Ovary (tissue), 7 donors: ENCODE measurements at regions not wholly inside any gene's neighbourhood (a gene's known extent, or its start where the extent isn't known, plus 50 kb on each side); places are given as distances from the start of the nearest gene placed in this dataset.
"Not testable (repeated sequence)": the region's sequence is repeated elsewhere in the genome, so short reads cannot be mapped to it uniquely, and the experiment has no call there.

Experiments used
- DNase-seq, 5 donors: peaks; one replicate each; pipeline ENCODE4 v3.0.0-alpha.2; 2019 to 2020
- H3K27ac ChIP-seq, 2 donors: fragments of 200-600 bp; one replicate each; pipeline versions ENCODE4 v1.5.1 to v1.8.0; 2019 to 2022
- H3K27me3 ChIP-seq: fragments of 200-600 bp; one replicate; pipeline ENCODE4 v1.8.0; 2022
- H3K36me3 ChIP-seq: fragments of 200-600 bp; sonication (generic); one replicate; pipeline ENCODE4 v1.5.1; 2019
- H3K4me1 ChIP-seq: one replicate; pipeline ENCODE4 v1.8.1; 2013; ENCODE audit warnings: mild to moderate bottlenecking, moderate library complexity; ENCODE audit not compliant: insufficient read depth
- H3K4me3 ChIP-seq: fragments of 200-600 bp; sonication (generic); one replicate; pipeline ENCODE4 v1.5.1; 2017
- H3K9me3 ChIP-seq, 2 donors: fragments of 200-600 bp in 1 of 2; sonication (generic) in 1 of 2; one replicate each; pipeline versions ENCODE4 v1.5.1 to v1.8.1; 2013 to 2019; ENCODE audit warnings: mild to moderate bottlenecking in 1 of 2, moderate library complexity in 1 of 2
- EP300 ChIP-seq: sonication (generic); formaldehyde crosslinking; IDR thresholded peaks from one replicate; pipeline ENCODE4 v1.6.1; 2017; ENCODE audit warnings: antibody characterized with exemption
- POLR2A ChIP-seq: fragments of 450-650 bp; IDR thresholded peaks from one replicate; pipeline ENCODE4 v1.6.1; 2017; ENCODE audit warnings: antibody characterized with exemption, mild to moderate bottlenecking, moderate library complexity
- WGBS, 3 donors: extraction: QIAGEN DNeasy Blood & Tissue Kit in 1 of 3; methylation state at CpG; one replicate each; pipeline versions ENCODE4 v1.1.5 to v1.1.7; 2013 to 2017; 5-methylcytosine and 5-hydroxymethylcytosine counted together
- intact Hi-C, 4 donors: fragments of 100-400 bp; cut with DNase I; formaldehyde crosslinking; loops; one replicate each; pipeline versions ENCODE4 v1.11.0 to v1.15.1; 2022 to 2023
- TF ChIP-seq, protein P1 (sequence below), 3 donors: fragments of 450-650 bp in 2 of 3; fragments of 200-600 bp in 1 of 3; IDR thresholded peaks; one replicate each; pipeline versions ENCODE4 v1.5.1 to v1.8.0; 2016 to 2022; ENCODE audit warnings: antibody characterized with exemption in 3 of 3, mild to moderate bottlenecking in 1 of 3
- donor health status: DM: no; HTN: no; CAD: no; lungs with moderate emphysema.
- donor health status: DM: no; HTN: no; CAD: no.
- donor health status: Bipolar disorder and iron deficiency.
- donor health status: DM: no; HTN: no; CAD: no.
- donor health status: DM: yes; HTN: yes; CAD: no.

DNA sequence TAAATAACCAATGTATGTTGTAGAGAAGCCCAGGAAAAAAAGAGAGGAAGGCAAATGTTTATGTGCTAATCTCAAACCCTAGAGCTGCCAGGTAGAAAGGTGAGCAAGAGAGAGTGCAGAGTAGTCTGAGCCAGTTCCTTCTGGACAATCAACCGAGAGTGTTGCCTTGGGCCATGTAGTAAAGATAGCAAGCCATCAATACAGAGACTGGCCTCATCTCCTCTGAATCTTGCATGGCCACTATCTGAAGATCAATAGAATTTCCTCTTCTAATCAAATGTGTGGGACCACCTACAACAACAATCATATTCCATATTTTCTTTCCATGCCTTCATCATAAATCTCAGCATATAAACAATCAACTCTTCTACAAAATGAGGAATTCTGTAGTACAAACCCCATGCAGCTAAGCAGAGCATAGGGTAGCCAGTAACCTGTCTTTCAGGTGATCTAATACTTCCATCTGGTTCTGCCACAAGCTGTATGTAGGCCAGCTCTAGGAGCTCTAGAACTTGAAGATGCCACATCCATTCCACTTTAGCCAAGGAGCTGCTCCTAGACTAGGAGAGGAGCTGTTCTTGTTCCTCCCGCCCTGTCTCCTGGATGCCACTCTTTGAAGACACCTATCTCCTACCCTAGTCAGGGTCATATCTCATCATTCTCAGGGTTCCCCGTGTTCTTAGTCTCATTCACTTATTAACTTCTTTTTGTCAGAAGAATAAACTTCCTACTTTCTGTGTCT, 75.8 kb upstream of the SLC38A4 start:
- H3K4me1 ChIP-seq, result no peaks in the 10 kb centered on the region
- H3K27ac ChIP-seq, result no peak overlapping the region
- DNase-seq, result no peak
- no peaks in the 10 kb centered on the region for H3K36me3 ChIP-seq
- intact Hi-C loops, result no loop called here
- TF ChIP-seq EP300, result no peak
- no peak for TF ChIP-seq POLR2A
- TF ChIP-seq, protein P1, sequence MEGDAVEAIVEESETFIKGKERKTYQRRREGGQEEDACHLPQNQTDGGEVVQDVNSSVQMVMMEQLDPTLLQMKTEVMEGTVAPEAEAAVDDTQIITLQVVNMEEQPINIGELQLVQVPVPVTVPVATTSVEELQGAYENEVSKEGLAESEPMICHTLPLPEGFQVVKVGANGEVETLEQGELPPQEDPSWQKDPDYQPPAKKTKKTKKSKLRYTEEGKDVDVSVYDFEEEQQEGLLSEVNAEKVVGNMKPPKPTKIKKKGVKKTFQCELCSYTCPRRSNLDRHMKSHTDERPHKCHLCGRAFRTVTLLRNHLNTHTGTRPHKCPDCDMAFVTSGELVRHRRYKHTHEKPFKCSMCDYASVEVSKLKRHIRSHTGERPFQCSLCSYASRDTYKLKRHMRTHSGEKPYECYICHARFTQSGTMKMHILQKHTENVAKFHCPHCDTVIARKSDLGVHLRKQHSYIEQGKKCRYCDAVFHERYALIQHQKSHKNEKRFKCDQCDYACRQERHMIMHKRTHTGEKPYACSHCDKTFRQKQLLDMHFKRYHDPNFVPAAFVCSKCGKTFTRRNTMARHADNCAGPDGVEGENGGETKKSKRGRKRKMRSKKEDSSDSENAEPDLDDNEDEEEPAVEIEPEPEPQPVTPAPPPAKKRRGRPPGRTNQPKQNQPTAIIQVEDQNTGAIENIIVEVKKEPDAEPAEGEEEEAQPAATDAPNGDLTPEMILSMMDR (IDR thresholded peaks at IDR 0.05), result no peak
- H3K4me3 ChIP-seq, result no peak overlapping the region
- H3K27me3 ChIP-seq, result no peaks in the 10 kb centered on the region
- 33 to 65% (median 57%) methylated on average over 3 of the region's 3 CpGs for WGBS, 3 donors
- H3K9me3 ChIP-seq, result no peaks in the 10 kb centered on the region

DNA sequence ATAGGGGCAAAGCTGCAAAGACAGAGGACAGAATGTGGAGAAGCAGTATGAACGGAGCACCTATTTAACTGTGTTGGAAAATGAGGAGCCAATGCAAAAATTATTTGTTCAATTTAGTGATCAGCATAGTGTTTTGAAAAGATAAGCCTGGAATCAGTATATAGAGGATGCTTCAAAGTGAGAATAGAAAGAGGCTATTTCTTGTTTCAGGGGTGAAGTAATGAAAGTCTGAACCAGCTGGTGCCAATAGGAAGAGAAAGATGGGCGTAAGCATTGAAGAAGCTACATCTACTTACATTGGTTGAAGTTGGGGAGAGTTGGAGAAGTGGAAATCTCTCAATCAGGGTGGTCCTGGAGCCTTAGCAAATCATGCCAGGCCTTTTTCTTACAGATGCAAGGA, 77.3 kb upstream of the SLC38A4 start:
- no peak for TF ChIP-seq POLR2A
- TF ChIP-seq, protein P1 (IDR thresholded peaks at IDR 0.05), result no peak
- TF ChIP-seq EP300, result no peak
- no peaks in the 10 kb centered on the region for H3K36me3 ChIP-seq
- no peaks in the 10 kb centered on the region for H3K9me3 ChIP-seq
- no peaks in the 10 kb centered on the region for H3K27me3 ChIP-seq
- intact Hi-C loops, result no loop called here
- no peaks in the 10 kb centered on the region for H3K4me1 ChIP-seq
- no peak overlapping the region for H3K4me3 ChIP-seq
- 89 to 95% (median 94%) methylated on average over 2 of the region's 2 CpGs for WGBS, 3 donors
- H3K27ac ChIP-seq, result no peak overlapping the region
- no peak for DNase-seq

DNA sequence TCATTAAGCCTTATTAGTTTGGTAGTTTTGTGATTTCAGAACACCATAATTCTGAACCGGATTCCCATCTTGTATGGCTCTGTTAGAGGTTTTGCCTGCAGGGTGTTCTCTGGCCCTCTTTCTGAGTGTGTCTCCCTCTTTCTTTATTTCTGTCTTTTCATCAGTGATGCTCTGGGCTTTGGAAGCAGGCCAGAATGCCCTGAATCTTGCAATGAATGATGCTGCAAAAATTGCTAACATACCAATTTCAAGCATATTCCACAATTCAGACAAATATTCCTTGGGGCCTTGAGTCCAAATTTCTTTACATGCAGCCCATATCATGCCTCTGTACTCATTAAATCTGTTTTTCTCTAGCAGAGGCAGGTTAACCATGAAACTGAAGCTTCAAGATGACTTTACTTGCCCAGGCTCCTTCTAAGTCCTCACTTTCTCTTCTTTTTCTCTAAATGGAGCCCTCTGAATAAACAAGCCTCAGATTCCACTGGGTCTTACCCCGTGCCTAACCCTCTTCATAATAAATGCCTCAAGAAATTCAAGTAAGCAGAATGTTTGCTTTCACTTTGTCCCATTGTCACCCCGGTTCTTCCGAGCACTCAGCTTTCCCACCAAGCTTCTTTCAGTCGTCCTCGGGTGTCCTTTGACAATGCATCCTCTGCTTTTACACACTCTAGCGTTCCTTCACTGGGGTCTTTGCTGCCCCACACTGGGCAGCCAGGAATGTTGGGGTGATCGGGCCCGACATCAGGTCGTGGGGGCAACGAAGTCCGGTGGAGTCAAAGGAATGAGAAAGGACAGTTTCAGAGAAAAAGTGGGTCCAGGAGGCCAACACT, 78.8 kb upstream of the SLC38A4 start:
- Histone ChIP-seq H3K4me1 (no peaks in the 10 kb centered on the region), H3K9me3 (no peaks in the 10 kb centered on the region), H3K27ac (no peak overlapping the region), H3K4me3 (no peak overlapping the region), H3K36me3 (no peaks in the 10 kb centered on the region), H3K27me3 (no peaks in the 10 kb centered on the region)
- intact Hi-C loops, result no loop called here
- DNase-seq, result no peak
- 89 to 91% (median 90%) methylated on average over 12 of the region's 12 CpGs for WGBS, 3 donors
- TF ChIP-seq EP300 (no peak), POLR2A (no peak)
- TF ChIP-seq, protein P1 (IDR thresholded peaks at IDR 0.05), result no peak

DNA sequence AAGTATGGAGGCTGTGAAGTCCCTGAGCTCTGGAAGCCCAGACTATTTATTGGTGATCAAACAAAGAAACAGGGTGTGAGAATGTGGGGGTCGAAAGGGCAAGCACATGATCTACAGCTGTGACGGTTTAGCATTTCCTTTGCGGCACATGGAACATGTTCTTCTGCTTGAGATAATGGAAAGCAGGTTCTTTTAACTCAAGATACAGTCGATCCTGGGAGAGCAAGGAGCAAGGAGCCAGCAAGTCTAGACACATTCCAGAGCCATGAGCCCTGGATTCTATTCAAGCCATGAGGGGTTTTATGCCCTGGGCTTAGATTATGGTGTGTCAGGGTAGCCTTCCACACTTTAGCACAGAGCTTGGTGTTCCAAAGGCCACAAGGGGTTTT, 79.4 kb upstream of the SLC38A4 start:
- 35 to 52% (median 47%) methylated on average over 4 of the region's 4 CpGs for WGBS, 3 donors

DNA sequence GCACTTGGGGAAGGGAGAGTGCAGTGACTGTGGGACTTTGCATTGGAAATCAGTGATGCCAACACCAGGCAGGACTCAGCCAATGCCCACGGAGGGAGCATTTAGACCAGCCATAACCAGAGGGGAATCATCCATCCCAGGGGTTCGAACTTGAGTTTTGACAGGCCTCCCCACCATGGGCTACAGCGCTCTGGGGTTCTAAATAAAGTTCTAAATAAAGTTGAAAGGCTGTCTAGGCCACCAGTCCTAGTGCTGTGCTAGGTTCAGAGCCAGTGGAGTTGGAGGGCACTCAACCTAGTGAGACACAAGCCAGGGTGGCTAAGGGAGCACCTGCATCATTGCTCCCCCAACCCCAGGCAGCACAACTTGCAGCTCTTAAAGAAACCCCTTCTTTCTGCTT, 82.0 kb upstream of the SLC38A4 start:
- TF ChIP-seq POLR2A (no peak), EP300 (no peak)
- TF ChIP-seq, protein P1 (IDR thresholded peaks at IDR 0.05), result no peak
- no peaks in the 10 kb centered on the region for H3K9me3 ChIP-seq
- no peak overlapping the region for H3K27ac ChIP-seq
- H3K4me3 ChIP-seq, result no peak overlapping the region
- WGBS, 3 donors, result 84 to 87% (median 86%) methylated on average over 3 of the region's 3 CpGs
- H3K27me3 ChIP-seq, result no peaks in the 10 kb centered on the region
- no peaks in the 10 kb centered on the region for H3K36me3 ChIP-seq
- intact Hi-C loops, result no loop called here
- no peak for DNase-seq
- no peaks in the 10 kb centered on the region for H3K4me1 ChIP-seq

More for the DNA sequence above, 79.4 kb upstream of the SLC38A4 start:
- H3K9me3 ChIP-seq, H3K4me1 ChIP-seq, H3K27me3 ChIP-seq, H3K27ac ChIP-seq, H3K36me3 ChIP-seq, intact Hi-C loops, DNase-seq, H3K4me3 ChIP-seq: not testable (repeated sequence)
